ENCODE measurements at regions not wholly inside any gene's neighbourhood (a gene's known extent, or its start where the extent isn't known, plus 50 kb on each side); places are given as distances from the start of the nearest gene placed in this dataset.

- no peak for TF ChIP-seq POLR2AphosphoS5 (IDR thresholded peaks at IDR 0.05; ENCODE audit: low read depth)
- no peak for TF ChIP-seq REST (IDR thresholded peaks at IDR 0.05; ENCODE audit: unreplicated experiment)
- no peak for TF ChIP-seq CTCF (conservative IDR thresholded peaks at IDR 0.05; ENCODE audit: low read depth in 2 of 2)
- no peak for TF ChIP-seq EZH2phosphoT487 (IDR thresholded peaks at IDR 0.05; ENCODE audit: unreplicated experiment)
- TF ChIP-seq ETS1 (IDR thresholded peaks at IDR 0.05) = no peak
- no peak for TF ChIP-seq ZNF331 (CRISPR knock-in tag; IDR thresholded peaks at IDR 0.05; ENCODE audit: low read depth)
- TF ChIP-seq EZH2 (IDR thresholded peaks at IDR 0.05; ENCODE audit: low read depth, unreplicated experiment) = no peak
Measured at GRCh38 chr5:130337179-130337888, 433.1 kb downstream of the CHSY3 start.

All from GM23338 (cell line).